ENCODE measurements at regions not wholly inside any gene's neighbourhood (a gene's known extent, or its start where the extent isn't known, plus 50 kb on each side); places are given as distances from the start of the nearest gene placed in this dataset.

DNA sequence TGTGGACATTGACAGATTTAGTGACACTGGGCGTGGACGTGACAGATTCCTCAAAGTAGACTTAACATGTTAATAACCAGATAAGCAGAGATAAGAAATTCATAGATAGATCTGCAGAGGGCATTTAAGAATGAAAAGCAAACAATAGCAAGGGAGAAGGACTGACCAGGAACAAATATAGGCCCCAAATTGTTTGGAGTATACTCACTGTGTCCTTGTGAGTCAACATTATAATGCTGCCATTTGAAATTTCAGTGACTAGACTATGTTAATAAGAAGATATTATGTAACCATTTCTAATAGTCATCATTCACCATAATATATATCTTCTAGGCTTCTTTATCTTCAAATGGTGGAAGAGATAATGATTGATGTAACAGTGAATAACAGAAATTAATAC is 78.1 kb upstream of the SLC38A11 start:
- no peak for DNase-seq
- ChIA-PET CTCF (interaction anchor here (1.1 kb wide), 1 partner anchor 15 kb away, joined by 5 read pairs; no protein-coding TSS in a partner anchor), POLR2A (no interaction called here)
- Histone ChIP-seq H3K36me3 (ENCODE audit: control insufficient read depth in 4 of 4, insufficient read depth in 4 of 4, low read length in 3 of 4) (no peaks in the 10 kb centered on the region), H3K4me3 (ENCODE audit: control insufficient read depth in 1 of 7, extremely low read depth in 1 of 7, insufficient read depth in 4 of 7, low read depth in 2 of 7, low read length in 6 of 7) (no peak overlapping the region), H3K9me3 (ENCODE audit: control extremely low read depth in 1 of 5, control insufficient read depth in 4 of 5, insufficient read depth in 2 of 5, low read depth in 1 of 5, low read length in 4 of 5) (no peaks in the 10 kb centered on the region), H3K27me3 (replicated peaks in 2 of 5; ENCODE audit: control insufficient read depth in 4 of 5, insufficient read depth in 5 of 5, low read length in 4 of 5) (no peaks in the 10 kb centered on the region), H3K27ac (ENCODE audit: insufficient read depth in 1 of 2, low read depth in 1 of 2, low read length in 2 of 2, poor library complexity in 1 of 2, severe bottlenecking in 2 of 2) (no peak overlapping the region), H3K4me1 (ENCODE audit: control extremely low read depth in 1 of 4, control insufficient read depth in 4 of 4, insufficient read depth in 4 of 4, low read length in 3 of 4) (no peaks in the 10 kb centered on the region)
- no CpG with 5 or more reads among the region's 2 CpGs for WGBS (ENCODE audit: insufficient coverage)

DNA sequence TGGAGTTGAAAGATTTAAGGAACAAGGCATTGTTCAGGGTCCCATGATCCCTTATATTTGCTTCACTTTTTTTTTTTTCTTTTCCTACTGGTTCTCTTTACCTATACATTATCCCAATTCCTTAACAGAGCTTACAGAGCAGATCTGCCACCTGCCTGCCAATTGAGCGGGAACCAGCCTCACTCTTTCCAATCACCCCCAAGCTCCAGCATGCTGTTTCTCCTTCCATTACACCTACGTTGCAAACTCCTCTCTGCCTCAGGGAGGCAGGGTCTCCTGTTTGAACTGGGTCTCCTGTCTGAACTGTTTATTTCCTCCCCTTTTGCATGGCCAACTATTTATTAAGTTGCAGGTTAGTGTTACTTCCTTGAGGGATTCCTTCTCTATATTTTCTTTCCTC is 77.2 kb upstream of the SLC38A11 start:
- no peak for DNase-seq
- ChIA-PET POLR2A (no interaction called here), CTCF (interaction anchor here (1.0 to 1.1 kb wide), 2 partner anchors 11 to 14 kb away, joined by 3 to 5 read pairs; no protein-coding TSS in a partner anchor)
- Histone ChIP-seq H3K9me3 (ENCODE audit: control extremely low read depth in 1 of 5, control insufficient read depth in 4 of 5, insufficient read depth in 2 of 5, low read depth in 1 of 5, low read length in 4 of 5) (no peaks in the 10 kb centered on the region), H3K4me3 (ENCODE audit: control insufficient read depth in 1 of 7, extremely low read depth in 1 of 7, insufficient read depth in 4 of 7, low read depth in 2 of 7, low read length in 6 of 7) (no peak overlapping the region), H3K4me1 (ENCODE audit: control extremely low read depth in 1 of 4, control insufficient read depth in 4 of 4, insufficient read depth in 4 of 4, low read length in 3 of 4) (no peaks in the 10 kb centered on the region), H3K27ac (ENCODE audit: insufficient read depth in 1 of 2, low read depth in 1 of 2, low read length in 2 of 2, poor library complexity in 1 of 2, severe bottlenecking in 2 of 2) (no peak overlapping the region), H3K36me3 (ENCODE audit: control insufficient read depth in 4 of 4, insufficient read depth in 4 of 4, low read length in 3 of 4) (no peaks in the 10 kb centered on the region), H3K27me3 (replicated peaks in 2 of 5; ENCODE audit: control insufficient read depth in 4 of 5, insufficient read depth in 5 of 5, low read length in 4 of 5) (no peaks in the 10 kb centered on the region)
- 100% methylated on average over 1 of the region's 2 CpGs for WGBS (ENCODE audit: insufficient coverage)

GRCh38 chr2:165024199-165024598 is 68.9 kb upstream of the SLC38A11 start:
- no peaks in the 10 kb centered on the region for H3K27me3 ChIP-seq (replicated peaks in 2 of 5; ENCODE audit: control insufficient read depth in 4 of 5, insufficient read depth in 5 of 5, low read length in 4 of 5)
- no peaks in the 10 kb centered on the region for H3K36me3 ChIP-seq (ENCODE audit: control insufficient read depth in 4 of 4, insufficient read depth in 4 of 4, low read length in 3 of 4)
- no peaks in the 10 kb centered on the region for H3K4me1 ChIP-seq (ENCODE audit: control extremely low read depth in 1 of 4, control insufficient read depth in 4 of 4, insufficient read depth in 4 of 4, low read length in 3 of 4)
- DNase-seq = no peak
- WGBS (ENCODE audit: insufficient coverage) = no CpG with 5 or more reads among the region's 3 CpGs
- no peak overlapping the region for H3K27ac ChIP-seq (ENCODE audit: insufficient read depth in 1 of 2, low read depth in 1 of 2, low read length in 2 of 2, poor library complexity in 1 of 2, severe bottlenecking in 2 of 2)
- POLR2A ChIA-PET = no interaction called here
- no peak overlapping the region for H3K4me3 ChIP-seq (ENCODE audit: control insufficient read depth in 1 of 7, extremely low read depth in 1 of 7, insufficient read depth in 4 of 7, low read depth in 2 of 7, low read length in 6 of 7)
- no peaks in the 10 kb centered on the region for H3K9me3 ChIP-seq (ENCODE audit: control extremely low read depth in 1 of 5, control insufficient read depth in 4 of 5, insufficient read depth in 2 of 5, low read depth in 1 of 5, low read length in 4 of 5)
- CTCF ChIA-PET = no interaction called here

DNA sequence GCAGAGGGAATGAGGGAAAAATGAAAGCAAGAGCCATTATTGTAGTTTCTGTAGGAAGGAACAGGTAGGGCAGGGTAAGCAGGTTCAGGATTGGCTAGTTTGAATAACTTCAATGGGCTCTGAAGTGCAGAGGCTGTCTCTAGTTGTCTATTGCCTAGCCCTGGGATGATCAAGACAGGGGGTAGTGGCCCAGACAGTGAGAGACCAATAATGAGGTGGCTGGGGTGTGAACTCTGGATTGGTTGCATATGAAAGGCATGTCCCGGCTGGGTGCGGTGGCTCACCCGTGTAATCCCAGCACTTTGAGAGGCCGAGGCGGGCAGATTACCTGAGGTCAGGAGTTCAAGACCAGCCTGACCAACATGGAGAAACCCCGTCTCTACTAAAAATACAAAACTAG is 67.5 kb upstream of the SLC38A11 start:
- ChIA-PET POLR2A (no interaction called here), CTCF (no interaction called here)
- H3K4me1 ChIP-seq (ENCODE audit: control extremely low read depth in 1 of 4, control insufficient read depth in 4 of 4, insufficient read depth in 4 of 4, low read length in 3 of 4) = no peaks in the 10 kb centered on the region
- no peak overlapping the region for H3K4me3 ChIP-seq (ENCODE audit: control insufficient read depth in 1 of 7, extremely low read depth in 1 of 7, insufficient read depth in 4 of 7, low read depth in 2 of 7, low read length in 6 of 7)
- H3K36me3 ChIP-seq (ENCODE audit: control insufficient read depth in 4 of 4, insufficient read depth in 4 of 4, low read length in 3 of 4) = no peaks in the 10 kb centered on the region
- no peak for DNase-seq
- H3K27me3 ChIP-seq (replicated peaks in 2 of 5; ENCODE audit: control insufficient read depth in 4 of 5, insufficient read depth in 5 of 5, low read length in 4 of 5) = no peaks in the 10 kb centered on the region
- no peaks in the 10 kb centered on the region for H3K9me3 ChIP-seq (ENCODE audit: control extremely low read depth in 1 of 5, control insufficient read depth in 4 of 5, insufficient read depth in 2 of 5, low read depth in 1 of 5, low read length in 4 of 5)
- 100% methylated on average over 1 of the region's 6 CpGs for WGBS (ENCODE audit: insufficient coverage)
- no peak overlapping the region for H3K27ac ChIP-seq (ENCODE audit: insufficient read depth in 1 of 2, low read depth in 1 of 2, low read length in 2 of 2, poor library complexity in 1 of 2, severe bottlenecking in 2 of 2)

DNA sequence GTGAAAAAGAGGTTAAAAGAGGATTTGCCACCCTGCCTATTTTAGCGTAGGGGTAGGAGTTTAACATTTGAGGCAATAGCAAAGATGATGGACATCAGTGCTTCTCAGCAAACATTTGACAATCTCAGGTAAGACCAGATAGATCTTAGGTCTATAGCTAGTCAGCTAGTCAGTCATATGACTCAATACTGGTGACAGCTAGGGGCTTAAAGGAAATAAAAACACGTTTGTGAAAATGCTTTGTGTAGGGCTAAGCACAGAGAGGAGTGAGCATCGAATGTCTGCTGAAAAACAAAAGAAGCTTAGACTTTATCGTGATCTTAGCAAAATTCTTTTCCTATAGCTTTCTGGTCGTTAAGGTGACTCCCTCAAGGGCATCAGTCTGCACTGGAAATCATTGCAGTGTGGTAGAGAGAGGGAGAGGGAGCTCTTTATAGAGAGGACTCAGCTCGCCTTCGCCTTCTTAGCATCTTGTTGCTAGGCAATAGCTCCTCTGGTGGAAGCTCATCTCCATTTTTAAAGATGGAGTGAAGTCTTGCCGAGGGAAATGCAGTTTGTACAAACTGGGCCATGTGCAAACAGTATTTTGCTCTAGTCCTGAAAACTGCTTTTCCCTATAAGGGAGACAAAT is 62.8 kb upstream of the SLC38A11 start:
- Histone ChIP-seq H3K36me3 (ENCODE audit: control insufficient read depth in 4 of 4, insufficient read depth in 4 of 4, low read length in 3 of 4) (no peaks in the 10 kb centered on the region), H3K9me3 (ENCODE audit: control extremely low read depth in 1 of 5, control insufficient read depth in 4 of 5, insufficient read depth in 2 of 5, low read depth in 1 of 5, low read length in 4 of 5) (no peaks in the 10 kb centered on the region), H3K27me3 (replicated peaks in 2 of 5; ENCODE audit: control insufficient read depth in 4 of 5, insufficient read depth in 5 of 5, low read length in 4 of 5) (no peaks in the 10 kb centered on the region), H3K4me1 (ENCODE audit: control extremely low read depth in 1 of 4, control insufficient read depth in 4 of 4, insufficient read depth in 4 of 4, low read length in 3 of 4) (peaks cover 0 to 4% (median 2%) of the 10 kb centered on the region in 4 experiments), H3K4me3 (ENCODE audit: control insufficient read depth in 1 of 7, extremely low read depth in 1 of 7, insufficient read depth in 4 of 7, low read depth in 2 of 7, low read length in 6 of 7) (no peak overlapping the region), H3K27ac (ENCODE audit: insufficient read depth in 1 of 2, low read depth in 1 of 2, low read length in 2 of 2, poor library complexity in 1 of 2, severe bottlenecking in 2 of 2) (no peak overlapping the region)
- 79% methylated on average over 8 of the region's 8 CpGs for WGBS (ENCODE audit: insufficient coverage)
- ChIA-PET POLR2A (no interaction called here), CTCF (interaction anchor here (0.7 to 3.7 kb wide), 5 partner anchors 15 to 278 kb away, joined by 3 to 33 read pairs (median 5); partner anchors contain the start of genes SCN2A and SCN3A)
- DNase-seq = no peak

GRCh38 chr2:165016772-165017411 is 61.6 kb upstream of the SLC38A11 start:
- no peak overlapping the region for H3K27ac ChIP-seq (ENCODE audit: insufficient read depth in 1 of 2, low read depth in 1 of 2, low read length in 2 of 2, poor library complexity in 1 of 2, severe bottlenecking in 2 of 2)
- peak overlapping the region in 5 of 7 experiments; percentile 20 to 70 (median 35) for H3K4me3 ChIP-seq (ENCODE audit: control insufficient read depth in 1 of 7, extremely low read depth in 1 of 7, insufficient read depth in 4 of 7, low read depth in 2 of 7, low read length in 6 of 7)
- POLR2A ChIA-PET = no interaction called here
- peaks cover 0 to 4% (median 2%) of the 10 kb centered on the region in 4 experiments for H3K4me1 ChIP-seq (ENCODE audit: control extremely low read depth in 1 of 4, control insufficient read depth in 4 of 4, insufficient read depth in 4 of 4, low read length in 3 of 4)
- CTCF ChIA-PET = interaction anchor here (0.6 to 3.7 kb wide), 27 partner anchors 18 to 1093 kb away, joined by 3 to 33 read pairs (median 4); partner anchors contain the start of genes SCN2A and SCN3A
- no peaks in the 10 kb centered on the region for H3K27me3 ChIP-seq (replicated peaks in 2 of 5; ENCODE audit: control insufficient read depth in 4 of 5, insufficient read depth in 5 of 5, low read length in 4 of 5)
- H3K36me3 ChIP-seq (ENCODE audit: control insufficient read depth in 4 of 4, insufficient read depth in 4 of 4, low read length in 3 of 4) = no peaks in the 10 kb centered on the region
- peak; percentile 55 to 69 (median 68) for DNase-seq
- 20% methylated on average over 5 of the region's 15 CpGs for WGBS (ENCODE audit: insufficient coverage)
- H3K9me3 ChIP-seq (ENCODE audit: control extremely low read depth in 1 of 5, control insufficient read depth in 4 of 5, insufficient read depth in 2 of 5, low read depth in 1 of 5, low read length in 4 of 5) = no peaks in the 10 kb centered on the region

GRCh38 chr2:165015052-165015642 is 59.8 kb upstream of the SLC38A11 start:
- DNase-seq = peak; percentile 68 to 77 (median 73)
- Histone ChIP-seq H3K4me3 (ENCODE audit: control insufficient read depth in 1 of 7, extremely low read depth in 1 of 7, insufficient read depth in 4 of 7, low read depth in 2 of 7, low read length in 6 of 7) (no peak overlapping the region), H3K36me3 (ENCODE audit: control insufficient read depth in 4 of 4, insufficient read depth in 4 of 4, low read length in 3 of 4) (no peaks in the 10 kb centered on the region), H3K9me3 (ENCODE audit: control extremely low read depth in 1 of 5, control insufficient read depth in 4 of 5, insufficient read depth in 2 of 5, low read depth in 1 of 5, low read length in 4 of 5) (no peaks in the 10 kb centered on the region), H3K4me1 (ENCODE audit: control extremely low read depth in 1 of 4, control insufficient read depth in 4 of 4, insufficient read depth in 4 of 4, low read length in 3 of 4) (peaks cover 0 to 4% (median 2%) of the 10 kb centered on the region in 4 experiments), H3K27ac (ENCODE audit: insufficient read depth in 1 of 2, low read depth in 1 of 2, low read length in 2 of 2, poor library complexity in 1 of 2, severe bottlenecking in 2 of 2) (no peak overlapping the region), H3K27me3 (replicated peaks in 2 of 5; ENCODE audit: control insufficient read depth in 4 of 5, insufficient read depth in 5 of 5, low read length in 4 of 5) (no peaks in the 10 kb centered on the region)
- no CpG with 5 or more reads among the region's 4 CpGs for WGBS (ENCODE audit: insufficient coverage)
- ChIA-PET POLR2A (no interaction called here), CTCF (interaction anchor here (1.0 to 2.6 kb wide), 8 partner anchors 16 to 256 kb away, joined by 3 to 11 read pairs (median 4); partner anchors contain the start of gene SCN3A)

All from common myeloid progenitor, CD34-positive (primary cell).